HG02884 (cell line): ENCODE measurements at regions not wholly inside any gene's neighbourhood (a gene's known extent, or its start where the extent isn't known, plus 50 kb on each side); places are given as distances from the start of the nearest gene placed in this dataset.

Experiments used
- ATAC-seq: cut with Tn5 transposase; IDR thresholded peaks from one replicate; pipeline ENCODE4 v1.9.1; 2021; ENCODE audit warnings: mild to moderate bottlenecking, moderate library complexity; ENCODE audit not compliant: unreplicated experiment

DNA sequence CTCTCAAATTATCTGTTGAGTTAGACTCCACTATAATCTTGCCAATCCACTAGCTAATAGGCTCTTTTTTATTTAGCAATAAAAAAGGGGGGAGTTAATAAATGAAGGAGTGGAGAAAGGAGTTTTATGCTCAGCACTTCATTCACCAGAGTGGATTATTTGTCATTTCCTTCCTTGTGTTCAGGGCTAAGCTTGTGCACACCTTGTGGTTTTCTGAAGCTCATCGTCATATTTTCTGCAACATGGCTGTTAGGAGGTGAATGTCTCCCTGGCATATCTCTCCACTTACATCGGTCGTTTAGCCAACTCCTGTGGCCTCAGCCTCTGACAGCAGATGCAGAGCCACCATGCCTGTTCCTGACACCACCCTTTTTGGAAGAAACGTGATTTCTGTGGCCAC, 83.9 kb upstream of the MTNR1B start:
- no peak for ATAC-seq

DNA sequence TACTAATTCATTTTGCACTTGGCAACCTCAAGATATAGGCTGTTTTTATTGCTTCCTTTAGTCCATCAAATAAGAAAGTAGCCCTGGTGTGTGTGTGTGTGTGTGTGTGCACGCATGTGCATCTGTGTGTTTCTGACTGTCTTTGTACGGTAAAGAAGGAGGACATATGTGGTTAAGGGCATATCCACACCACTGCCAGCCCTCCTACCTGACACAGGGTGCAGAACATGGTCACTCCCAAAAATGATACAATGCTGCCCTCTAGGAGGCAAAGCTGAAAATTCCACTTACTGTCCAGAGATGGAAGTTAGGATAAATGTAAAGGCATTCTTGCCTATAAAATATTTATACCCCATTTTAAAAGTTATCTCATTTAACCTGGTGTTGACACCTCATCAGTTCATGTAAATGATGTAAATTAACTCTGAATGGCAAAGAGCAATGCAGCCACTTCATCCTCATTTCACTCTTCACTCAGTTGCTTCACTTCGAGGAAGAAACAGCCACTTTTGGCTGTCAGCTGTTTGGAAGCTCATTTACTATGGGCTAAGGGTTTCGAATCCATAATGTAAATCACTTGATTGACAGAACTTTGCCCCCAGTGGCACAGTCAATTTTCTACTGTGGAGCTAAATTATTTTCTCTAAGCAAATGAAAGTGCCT, 83.1 kb upstream of the MTNR1B start:
- peak; percentile 68 for ATAC-seq

DNA sequence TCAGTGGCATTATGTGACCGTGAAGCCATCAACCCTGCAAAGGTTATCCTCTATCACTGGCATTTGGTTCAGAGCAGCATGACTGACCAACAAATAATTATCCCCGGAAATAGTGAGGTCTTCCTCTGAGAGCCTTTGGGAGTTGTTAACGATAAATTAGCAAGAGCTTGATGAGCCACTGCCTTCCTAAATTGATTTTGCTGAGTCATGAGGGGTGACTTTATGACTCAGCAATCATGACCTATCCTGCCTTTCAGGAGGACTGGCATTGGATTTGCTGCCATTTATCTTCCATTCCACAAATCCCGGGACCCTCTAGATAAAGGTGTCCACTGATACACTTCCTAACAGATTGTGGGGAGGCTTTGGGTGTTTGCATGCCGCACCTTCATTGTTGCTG, 80.8 kb upstream of the MTNR1B start:
- ATAC-seq: no peak

DNA sequence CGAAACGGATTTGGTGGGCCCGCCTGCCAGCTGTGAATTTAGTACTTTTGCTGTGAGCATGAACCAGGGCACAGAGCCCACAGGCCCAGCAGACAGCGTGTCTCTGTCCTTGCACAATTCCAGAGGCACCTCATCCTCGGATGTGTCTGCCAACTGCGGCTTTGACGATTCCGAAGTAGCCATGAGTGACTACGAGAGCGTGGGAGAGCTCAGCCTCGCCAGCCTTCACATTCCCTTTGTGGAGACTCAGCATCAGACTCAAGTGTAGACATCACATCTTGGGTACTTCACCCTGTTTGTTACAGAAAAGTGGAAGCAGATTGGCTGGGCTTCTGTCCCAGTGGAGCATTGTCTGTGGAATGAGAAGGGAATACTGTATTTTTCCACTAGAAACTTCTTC, 78.6 kb upstream of the MTNR1B start:
- ATAC-seq: no peak

- ATAC-seq: no peak
Observed at GRCh38 chr11:92892802-92893684, 76.4 kb upstream of the MTNR1B start.

GRCh38 chr11:92894197-92894596, 75.3 kb upstream of the MTNR1B start:
- no peak for ATAC-seq

GRCh38 chr11:92897487-92897886, 72.0 kb upstream of the MTNR1B start:
- ATAC-seq: no peak

DNA sequence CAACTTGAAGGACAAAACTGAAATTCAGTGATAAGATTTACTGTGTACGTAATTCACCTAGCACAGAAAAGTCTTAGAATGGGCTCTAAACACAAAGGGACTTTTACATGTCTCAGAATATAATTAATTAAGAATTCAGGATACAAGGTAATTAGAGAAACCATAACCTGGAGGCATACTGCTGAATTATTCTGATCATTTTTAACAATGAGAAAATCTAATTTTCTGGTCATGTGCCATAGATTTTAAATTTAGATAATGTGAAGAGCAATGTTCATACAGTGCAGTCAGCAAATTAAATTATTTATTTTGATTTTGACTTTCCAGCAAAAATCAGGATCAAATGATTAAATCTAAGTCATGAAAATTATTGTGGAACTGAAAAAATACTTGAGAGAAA, 67.0 kb upstream of the MTNR1B start:
- no peak for ATAC-seq

DNA sequence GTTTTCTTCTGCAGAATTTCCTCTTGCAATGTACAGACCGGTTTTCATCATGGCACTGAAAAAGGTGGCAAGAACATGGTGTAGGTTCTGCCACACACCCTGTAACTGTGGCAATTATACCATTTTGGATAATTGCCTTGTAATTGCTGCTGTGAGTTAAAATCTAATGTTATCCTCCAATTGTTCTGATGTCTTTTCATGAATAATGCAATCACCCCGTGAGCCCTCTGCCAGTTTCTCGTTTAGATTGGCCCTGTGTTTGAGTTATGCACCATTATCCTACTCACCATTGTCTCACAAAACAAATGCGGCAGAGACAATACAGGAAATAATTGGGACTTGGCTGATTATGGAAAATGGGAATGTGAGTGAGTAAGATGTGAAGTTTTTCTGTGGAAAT, 61.8 kb upstream of the MTNR1B start:
- no peak for ATAC-seq

- ATAC-seq: no peak
Observed at GRCh38 chr11:92909214-92909613, 60.2 kb upstream of the MTNR1B start.

- ATAC-seq: no peak
Observed at GRCh38 chr11:92911478-92911877, 58.0 kb upstream of the MTNR1B start.

- ATAC-seq: no peak
Observed at GRCh38 chr11:92915551-92915950, 53.9 kb upstream of the MTNR1B start.

DNA sequence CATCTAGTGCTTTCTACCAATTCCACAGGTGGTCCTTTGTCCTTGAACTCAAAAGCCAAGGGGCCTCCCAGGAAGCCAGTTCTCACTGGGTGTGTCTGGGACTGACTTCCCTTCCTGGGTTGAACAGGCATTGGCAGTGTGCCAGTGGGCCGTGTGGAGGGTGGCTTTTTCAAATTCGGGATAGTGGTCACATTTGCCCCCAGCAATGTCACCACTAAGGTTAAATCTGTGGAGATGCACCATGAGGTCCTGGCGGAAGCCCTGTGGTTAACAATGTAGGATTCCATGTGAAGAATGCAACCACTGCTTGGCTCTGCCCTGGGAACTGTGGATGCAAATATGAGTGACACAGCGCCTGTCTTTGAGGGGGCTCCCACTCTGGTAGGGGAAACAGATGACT, 53.2 kb upstream of the MTNR1B start:
- ATAC-seq: no peak

DNA sequence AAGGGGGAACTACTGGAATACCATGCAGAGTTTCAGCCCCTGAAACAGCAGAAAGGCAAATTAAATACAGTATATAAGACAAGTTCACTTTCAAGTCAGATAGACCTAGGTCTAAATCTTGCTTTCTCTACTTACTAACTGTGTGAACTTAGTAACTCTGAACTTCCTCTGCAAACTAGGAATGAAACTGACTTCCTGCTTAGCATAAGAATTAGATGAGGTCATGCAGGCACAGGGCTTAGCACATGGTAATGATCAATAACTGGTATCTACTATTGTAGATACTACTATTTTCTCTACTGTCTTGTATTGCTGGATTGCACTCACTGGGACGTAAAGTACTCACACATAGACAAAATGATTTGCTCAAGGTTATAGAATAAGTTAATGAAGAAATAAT, 51.5 kb upstream of the MTNR1B start:
- ATAC-seq: peak; percentile 55

- no peak for ATAC-seq
Observed at GRCh38 chr11:92919048-92919447, 50.4 kb upstream of the MTNR1B start.
